ENCODE measurements at regions not wholly inside any gene's neighbourhood (a gene's known extent, or its start where the extent isn't known, plus 50 kb on each side); places are given as distances from the start of the nearest gene placed in this dataset.
A peak's percentile ranks its signal among the peaks of the same experiment; 100 is the strongest.

- Histone ChIP-seq H3K9me3 (no peaks in the 10 kb centered on the region), H3K4me3 (peak overlapping the region in 10 of 12 donors; percentile 17 to 50 (median 43)), H3K36me3 (no peaks in the 10 kb centered on the region), H3K27me3 (peaks cover 43 to 96% (median 60%) of the 10 kb centered on the region in 9 donors), H3K27ac (no peak overlapping the region), H3K4me1 (peaks cover 0 to 25% (median 14%) of the 10 kb centered on the region in 12 donors)
- ATAC-seq = no peak
- no peak for TF ChIP-seq CTCF (IDR thresholded peaks at IDR 0.05)
- TF ChIP-seq POLR2A (IDR thresholded peaks at IDR 0.05) = no peak
- 2 to 4% (median 4%) methylated on average over 17 to 59 of the region's 59 CpGs for WGBS, 4 donors
- no peak for DNase-seq
- intact Hi-C loops (cut with DNase I) = no loop called here
Observed at GRCh38 chr7:128167791-128168666, 73.0 kb upstream of the LEP start.

- TF ChIP-seq POLR2A (IDR thresholded peaks at IDR 0.05) = no peak
- no peak for TF ChIP-seq CTCF (IDR thresholded peaks at IDR 0.05)
- 3 to 8% (median 7%) methylated on average over 16 of the region's 16 CpGs for WGBS, 4 donors
- peak overlapping the region in 1 of 12 donors; percentile 17 for H3K4me3 ChIP-seq
- no peaks in the 10 kb centered on the region for H3K36me3 ChIP-seq
- intact Hi-C loops (cut with DNase I) = no loop called here
- H3K9me3 ChIP-seq = no peaks in the 10 kb centered on the region
- DNase-seq (peak in 2 of 5 donors; percentile 33 to 38), ATAC-seq (peak in 3 of 4 donors; percentile 43 to 65 (median 54))
- peaks cover 0 to 25% (median 14%) of the 10 kb centered on the region in 12 donors for H3K4me1 ChIP-seq
- H3K27ac ChIP-seq = no peak overlapping the region
- H3K27me3 ChIP-seq = peaks cover 36 to 94% (median 53%) of the 10 kb centered on the region in 9 donors
Observed at GRCh38 chr7:128168667-128169210, 72.3 kb upstream of the LEP start.

DNA sequence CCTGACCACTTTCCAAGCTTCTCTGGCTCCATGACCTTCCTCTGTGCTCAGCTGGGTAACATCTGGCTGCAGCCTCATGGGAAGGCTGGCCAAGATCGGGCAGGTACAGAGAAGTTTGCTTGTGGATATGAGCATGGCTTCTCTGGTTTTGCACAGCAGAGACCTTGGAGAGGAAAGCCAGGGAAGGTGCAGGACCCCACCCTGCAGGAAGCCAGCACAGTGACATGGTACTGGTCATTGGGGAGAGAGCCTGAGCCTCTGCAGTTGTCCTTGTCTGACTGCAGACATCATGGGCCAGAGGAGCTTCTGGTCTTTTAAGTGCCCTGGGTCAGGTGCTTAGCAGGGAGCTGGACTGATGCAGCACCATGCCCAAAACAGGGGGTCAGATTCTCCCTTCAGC, 70.6 kb upstream of the LEP start:
- H3K9me3 ChIP-seq = no peaks in the 10 kb centered on the region
- DNase-seq (no peak), ATAC-seq (no peak)
- H3K4me1 ChIP-seq = peaks cover 0 to 25% (median 14%) of the 10 kb centered on the region in 12 donors
- WGBS, 4 donors = 55 to 80% (median 78%) methylated on average over 1 of the region's 1 CpG
- H3K27me3 ChIP-seq = peaks cover 33 to 92% (median 51%) of the 10 kb centered on the region in 9 donors
- H3K27ac ChIP-seq = no peak overlapping the region
- intact Hi-C loops (cut with DNase I) = no loop called here
- no peak for TF ChIP-seq CTCF (IDR thresholded peaks at IDR 0.05)
- TF ChIP-seq POLR2A (IDR thresholded peaks at IDR 0.05) = no peak
- H3K36me3 ChIP-seq = no peaks in the 10 kb centered on the region
- no peak overlapping the region for H3K4me3 ChIP-seq

GRCh38 chr7:128171342-128171918, 69.6 kb upstream of the LEP start:
- no peaks in the 10 kb centered on the region for H3K9me3 ChIP-seq
- peaks cover 23 to 92% (median 42%) of the 10 kb centered on the region in 9 donors for H3K27me3 ChIP-seq

More at GRCh38 chr7:128171342-128171918, 69.6 kb upstream of the LEP start:
- DNase-seq = no peak
- H3K27ac ChIP-seq = no peak overlapping the region
- H3K4me1 ChIP-seq = peaks cover 0 to 21% (median 13%) of the 10 kb centered on the region in 12 donors
- no peak for TF ChIP-seq POLR2A (IDR thresholded peaks at IDR 0.05)
- no peak for TF ChIP-seq CTCF (IDR thresholded peaks at IDR 0.05)
- WGBS, 4 donors = 63 to 71% (median 68%) methylated on average over 9 to 10 of the region's 10 CpGs
- intact Hi-C loops (cut with DNase I) = no loop called here
- H3K4me3 ChIP-seq = no peak overlapping the region
- no peaks in the 10 kb centered on the region for H3K36me3 ChIP-seq
- ATAC-seq = no peak

All from heart left ventricle (tissue), 16 donors.